HG03175 (cell line): ENCODE measurements at regions not wholly inside any gene's neighbourhood (a gene's known extent, or its start where the extent isn't known, plus 50 kb on each side); places are given as distances from the start of the nearest gene placed in this dataset.

ENCODE experiments used
- ATAC-seq: cut with Tn5 transposase; IDR thresholded peaks from one replicate; pipeline ENCODE4 v1.9.1; 2021; ENCODE audit warnings: mild to moderate bottlenecking, moderate library complexity; ENCODE audit not compliant: unreplicated experiment

- ATAC-seq = no peak
Observed at GRCh38 chr6:26305641-26305969, 59.4 kb upstream of the BTN3A2 start.

- ATAC-seq = no peak
Observed at GRCh38 chr6:26306232-26306631, 58.8 kb upstream of the BTN3A2 start.

GRCh38 chr6:26307850-26308249 is 57.1 kb upstream of the BTN3A2 start:
- ATAC-seq = no peak

GRCh38 chr6:26309731-26310142 is 55.3 kb upstream of the BTN3A2 start:
- peak; percentile 44 for ATAC-seq

- ATAC-seq = no peak
Observed at GRCh38 chr6:26311012-26311384, 54.0 kb upstream of the BTN3A2 start.

- ATAC-seq = no peak
Observed at GRCh38 chr6:26311385-26312095, 53.5 kb upstream of the BTN3A2 start.

- ATAC-seq = no peak
Observed at GRCh38 chr6:26312096-26312463, 52.9 kb upstream of the BTN3A2 start.

- peak; percentile 45 for ATAC-seq
Observed at GRCh38 chr6:26312501-26313397, 52.2 kb upstream of the BTN3A2 start.
